GM21528 (cell line): ENCODE measurements at regions not wholly inside any gene's neighbourhood (a gene's known extent, or its start where the extent isn't known, plus 50 kb on each side); places are given as distances from the start of the nearest gene placed in this dataset.

Experiments
- ATAC-seq: cut with Tn5 transposase; IDR thresholded peaks from one replicate; pipeline ENCODE4 v1.9.1; 2021; ENCODE audit warnings: mild to moderate bottlenecking, moderate library complexity; ENCODE audit not compliant: unreplicated experiment, low FRiP score

DNA sequence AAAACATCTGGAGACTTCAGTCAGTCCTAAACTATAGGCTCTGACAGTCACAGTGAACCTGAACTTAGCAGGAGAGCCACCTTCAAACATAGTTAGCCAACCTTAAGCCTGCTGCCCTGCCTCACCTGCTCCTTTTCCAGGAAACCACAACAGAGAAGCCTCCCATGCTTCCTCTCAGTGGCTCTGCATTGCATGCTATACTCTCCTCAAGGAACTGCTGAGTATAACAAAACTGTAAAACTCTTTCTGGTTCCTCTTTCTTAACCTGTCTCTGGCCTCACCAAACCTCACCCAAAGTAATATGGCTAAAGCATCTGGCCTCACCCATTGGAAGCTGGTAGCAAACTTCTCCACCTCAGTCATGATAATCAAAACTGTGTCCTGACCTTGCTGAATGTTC is 122.1 kb downstream of the ANKRD50 start:
- no peak for ATAC-seq

DNA sequence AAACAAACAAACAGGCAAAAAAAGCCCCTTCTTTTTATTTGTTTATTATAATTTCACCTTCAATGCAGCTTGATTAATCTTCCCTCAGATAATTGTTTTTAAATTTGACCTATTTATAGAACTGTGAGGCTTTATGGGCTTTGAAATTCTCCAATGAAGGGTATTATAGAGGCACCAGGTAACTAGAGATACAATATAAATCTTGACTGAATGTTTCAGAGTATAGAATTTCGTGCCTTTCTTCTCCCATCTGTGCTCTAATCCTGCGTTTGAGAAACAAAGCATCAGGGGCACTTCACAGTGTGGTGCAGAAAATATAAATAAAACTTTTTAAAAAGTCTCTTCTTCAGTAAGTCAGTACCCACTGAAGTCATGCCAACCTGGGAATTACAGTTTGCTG is 120.9 kb downstream of the ANKRD50 start:
- ATAC-seq, result no peak

- ATAC-seq, result no peak
Measured at GRCh38 chr4:124593494-124593893, 119.0 kb downstream of the ANKRD50 start.

DNA sequence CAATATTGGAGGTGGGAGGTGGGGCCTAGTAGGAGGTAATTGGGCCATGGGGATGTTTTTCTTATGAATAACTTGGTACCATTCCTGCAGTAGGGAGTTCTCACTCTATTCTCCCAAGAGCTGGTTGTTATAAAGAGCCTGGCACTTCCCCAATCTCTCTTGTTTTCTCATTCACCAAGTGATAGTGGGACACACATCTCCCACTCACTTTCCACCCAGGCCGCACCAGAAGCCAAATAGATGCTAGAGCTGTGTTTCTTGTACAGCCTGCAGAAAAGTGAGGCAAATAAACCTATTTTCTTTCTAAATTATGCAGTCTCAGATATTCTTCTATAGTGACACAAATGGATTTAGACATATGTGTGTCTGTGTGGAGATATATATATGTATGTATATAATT is 117.6 kb downstream of the ANKRD50 start:
- no peak for ATAC-seq

DNA sequence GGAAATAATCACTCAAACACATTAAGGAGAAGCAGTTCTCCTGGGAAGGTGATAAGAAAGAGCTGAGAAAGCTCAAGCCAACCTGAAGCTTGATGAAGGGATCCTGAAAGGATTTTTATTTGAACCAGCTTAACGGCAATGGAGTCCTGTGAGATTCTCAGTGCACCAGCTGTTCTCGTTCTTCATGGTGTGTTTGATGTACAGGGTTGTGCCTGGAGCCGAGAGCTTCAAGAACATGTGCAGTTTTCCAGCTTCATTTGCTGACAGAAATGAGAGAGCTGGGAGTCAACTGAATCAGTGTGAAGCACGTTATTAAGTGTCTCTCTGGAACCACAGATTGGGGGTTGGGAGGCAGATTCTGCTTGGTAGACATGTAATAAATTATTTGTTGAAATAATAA is 115.7 kb downstream of the ANKRD50 start:
- no peak for ATAC-seq

DNA sequence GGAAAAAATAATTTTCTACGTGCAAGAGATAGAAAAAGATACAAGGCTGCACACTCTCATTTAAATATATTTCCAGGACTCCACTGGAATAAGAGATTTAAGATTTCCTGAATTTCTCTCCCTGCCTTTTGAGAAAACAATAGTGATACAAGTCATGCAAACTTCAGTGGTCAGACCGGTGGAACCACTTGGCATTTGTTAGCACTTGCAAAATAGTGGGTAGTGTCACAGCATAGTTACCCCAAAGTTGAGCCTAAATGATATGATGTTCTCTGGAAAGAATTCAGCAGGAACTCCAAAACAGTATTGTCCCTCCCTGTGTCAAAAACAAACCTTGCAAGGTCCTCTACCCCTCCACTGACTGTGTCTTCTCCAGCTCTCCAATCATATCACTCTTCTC is 102.3 kb downstream of the ANKRD50 start:
- no peak for ATAC-seq
